ENCODE measurements at regions not wholly inside any gene's neighbourhood (a gene's known extent, or its start where the extent isn't known, plus 50 kb on each side); places are given as distances from the start of the nearest gene placed in this dataset.

DNA sequence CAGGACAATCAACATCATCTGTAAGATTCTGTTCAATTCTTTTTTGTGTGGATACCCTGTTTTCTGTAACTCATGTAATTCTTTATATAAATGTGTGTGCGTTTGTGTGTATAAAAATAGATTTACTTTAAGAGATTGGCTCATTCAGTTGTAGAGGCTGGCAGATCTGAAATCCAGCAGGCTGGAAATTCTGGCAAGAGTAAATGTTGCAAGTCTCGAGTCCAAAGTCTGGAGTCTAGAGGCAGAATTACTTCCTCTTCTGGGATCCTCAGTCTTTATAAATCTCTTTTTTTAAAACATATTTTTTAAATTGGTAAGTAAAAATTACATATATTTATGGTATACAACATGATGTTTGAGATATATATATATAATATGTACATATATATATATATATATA is 202.1 kb upstream of the TMEM161B start:
- DNase-seq (ENCODE audit: low spot score) = no peak
- peak; percentile 28 to 29 for TF ChIP-seq RAD21 (IDR thresholded peaks at IDR 0.05)
- peak; percentile 94 to 95 for TF ChIP-seq HNF4A (conservative IDR thresholded peaks at IDR 0.05)
- no peak for TF ChIP-seq FOXA2 (IDR thresholded peaks at IDR 0.05)
- TF ChIP-seq, protein P1, sequence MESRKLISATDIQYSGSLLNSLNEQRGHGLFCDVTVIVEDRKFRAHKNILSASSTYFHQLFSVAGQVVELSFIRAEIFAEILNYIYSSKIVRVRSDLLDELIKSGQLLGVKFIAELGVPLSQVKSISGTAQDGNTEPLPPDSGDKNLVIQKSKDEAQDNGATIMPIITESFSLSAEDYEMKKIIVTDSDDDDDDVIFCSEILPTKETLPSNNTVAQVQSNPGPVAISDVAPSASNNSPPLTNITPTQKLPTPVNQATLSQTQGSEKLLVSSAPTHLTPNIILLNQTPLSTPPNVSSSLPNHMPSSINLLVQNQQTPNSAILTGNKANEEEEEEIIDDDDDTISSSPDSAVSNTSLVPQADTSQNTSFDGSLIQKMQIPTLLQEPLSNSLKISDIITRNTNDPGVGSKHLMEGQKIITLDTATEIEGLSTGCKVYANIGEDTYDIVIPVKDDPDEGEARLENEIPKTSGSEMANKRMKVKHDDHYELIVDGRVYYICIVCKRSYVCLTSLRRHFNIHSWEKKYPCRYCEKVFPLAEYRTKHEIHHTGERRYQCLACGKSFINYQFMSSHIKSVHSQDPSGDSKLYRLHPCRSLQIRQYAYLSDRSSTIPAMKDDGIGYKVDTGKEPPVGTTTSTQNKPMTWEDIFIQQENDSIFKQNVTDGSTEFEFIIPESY (IDR thresholded peaks at IDR 0.05) = no peak
- no peak for TF ChIP-seq NR2F2 (IDR thresholded peaks at IDR 0.05)
- TF ChIP-seq, protein P2, sequence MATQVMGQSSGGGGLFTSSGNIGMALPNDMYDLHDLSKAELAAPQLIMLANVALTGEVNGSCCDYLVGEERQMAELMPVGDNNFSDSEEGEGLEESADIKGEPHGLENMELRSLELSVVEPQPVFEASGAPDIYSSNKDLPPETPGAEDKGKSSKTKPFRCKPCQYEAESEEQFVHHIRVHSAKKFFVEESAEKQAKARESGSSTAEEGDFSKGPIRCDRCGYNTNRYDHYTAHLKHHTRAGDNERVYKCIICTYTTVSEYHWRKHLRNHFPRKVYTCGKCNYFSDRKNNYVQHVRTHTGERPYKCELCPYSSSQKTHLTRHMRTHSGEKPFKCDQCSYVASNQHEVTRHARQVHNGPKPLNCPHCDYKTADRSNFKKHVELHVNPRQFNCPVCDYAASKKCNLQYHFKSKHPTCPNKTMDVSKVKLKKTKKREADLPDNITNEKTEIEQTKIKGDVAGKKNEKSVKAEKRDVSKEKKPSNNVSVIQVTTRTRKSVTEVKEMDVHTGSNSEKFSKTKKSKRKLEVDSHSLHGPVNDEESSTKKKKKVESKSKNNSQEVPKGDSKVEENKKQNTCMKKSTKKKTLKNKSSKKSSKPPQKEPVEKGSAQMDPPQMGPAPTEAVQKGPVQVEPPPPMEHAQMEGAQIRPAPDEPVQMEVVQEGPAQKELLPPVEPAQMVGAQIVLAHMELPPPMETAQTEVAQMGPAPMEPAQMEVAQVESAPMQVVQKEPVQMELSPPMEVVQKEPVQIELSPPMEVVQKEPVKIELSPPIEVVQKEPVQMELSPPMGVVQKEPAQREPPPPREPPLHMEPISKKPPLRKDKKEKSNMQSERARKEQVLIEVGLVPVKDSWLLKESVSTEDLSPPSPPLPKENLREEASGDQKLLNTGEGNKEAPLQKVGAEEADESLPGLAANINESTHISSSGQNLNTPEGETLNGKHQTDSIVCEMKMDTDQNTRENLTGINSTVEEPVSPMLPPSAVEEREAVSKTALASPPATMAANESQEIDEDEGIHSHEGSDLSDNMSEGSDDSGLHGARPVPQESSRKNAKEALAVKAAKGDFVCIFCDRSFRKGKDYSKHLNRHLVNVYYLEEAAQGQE (IDR thresholded peaks at IDR 0.05) = no peak
- TF ChIP-seq TAF1 (conservative IDR thresholded peaks at IDR 0.05) = no peak
- TF ChIP-seq, protein P3, sequence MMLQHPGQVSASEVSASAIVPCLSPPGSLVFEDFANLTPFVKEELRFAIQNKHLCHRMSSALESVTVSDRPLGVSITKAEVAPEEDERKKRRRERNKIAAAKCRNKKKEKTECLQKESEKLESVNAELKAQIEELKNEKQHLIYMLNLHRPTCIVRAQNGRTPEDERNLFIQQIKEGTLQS (IDR thresholded peaks at IDR 0.05) = no peak
- TF ChIP-seq, protein P4, sequence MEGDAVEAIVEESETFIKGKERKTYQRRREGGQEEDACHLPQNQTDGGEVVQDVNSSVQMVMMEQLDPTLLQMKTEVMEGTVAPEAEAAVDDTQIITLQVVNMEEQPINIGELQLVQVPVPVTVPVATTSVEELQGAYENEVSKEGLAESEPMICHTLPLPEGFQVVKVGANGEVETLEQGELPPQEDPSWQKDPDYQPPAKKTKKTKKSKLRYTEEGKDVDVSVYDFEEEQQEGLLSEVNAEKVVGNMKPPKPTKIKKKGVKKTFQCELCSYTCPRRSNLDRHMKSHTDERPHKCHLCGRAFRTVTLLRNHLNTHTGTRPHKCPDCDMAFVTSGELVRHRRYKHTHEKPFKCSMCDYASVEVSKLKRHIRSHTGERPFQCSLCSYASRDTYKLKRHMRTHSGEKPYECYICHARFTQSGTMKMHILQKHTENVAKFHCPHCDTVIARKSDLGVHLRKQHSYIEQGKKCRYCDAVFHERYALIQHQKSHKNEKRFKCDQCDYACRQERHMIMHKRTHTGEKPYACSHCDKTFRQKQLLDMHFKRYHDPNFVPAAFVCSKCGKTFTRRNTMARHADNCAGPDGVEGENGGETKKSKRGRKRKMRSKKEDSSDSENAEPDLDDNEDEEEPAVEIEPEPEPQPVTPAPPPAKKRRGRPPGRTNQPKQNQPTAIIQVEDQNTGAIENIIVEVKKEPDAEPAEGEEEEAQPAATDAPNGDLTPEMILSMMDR (IDR thresholded peaks at IDR 0.05; ENCODE audit: low read depth, low read length, missing input control) = no peak
- TF ChIP-seq YY1 (IDR thresholded peaks at IDR 0.05) = no peak
- no peak for TF ChIP-seq EGR1 (IDR thresholded peaks at IDR 0.05; ENCODE audit: low read depth in 2 of 2)
- peak; percentile 54 for TF ChIP-seq SP1 (IDR thresholded peaks at IDR 0.05)
- TF ChIP-seq FOXA1 (IDR thresholded peaks at IDR 0.05) = no peak
- peak; percentile 77 for TF ChIP-seq HNF4G (IDR thresholded peaks at IDR 0.05)
- TF ChIP-seq JUND (IDR thresholded peaks at IDR 0.05) = peak in 1 of 2 donors; percentile 52
- TF ChIP-seq, protein P5, sequence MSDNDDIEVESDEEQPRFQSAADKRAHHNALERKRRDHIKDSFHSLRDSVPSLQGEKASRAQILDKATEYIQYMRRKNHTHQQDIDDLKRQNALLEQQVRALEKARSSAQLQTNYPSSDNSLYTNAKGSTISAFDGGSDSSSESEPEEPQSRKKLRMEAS (IDR thresholded peaks at IDR 0.05) = no peak
- TF ChIP-seq GABPA (IDR thresholded peaks at IDR 0.05 in 1 of 2, conservative IDR thresholded peaks at IDR 0.05 in 1 of 2) = no peak
- TF ChIP-seq RXRA (IDR thresholded peaks at IDR 0.05) = peak in 1 of 2 donors; percentile 20
- Histone ChIP-seq H3K27ac (ENCODE audit: low read depth in 1 of 2, low read length in 2 of 2) (no peak overlapping the region), H3K4me1 (ENCODE audit: control insufficient read depth in 4 of 4, insufficient read depth in 4 of 4, low read length in 3 of 4) (peaks cover 0 to 10% (median 7%) of the 10 kb centered on the region in 4 donors), H3K27me3 (ENCODE audit: control insufficient read depth in 4 of 4, insufficient read depth in 4 of 4, low read length in 3 of 4) (no peaks in the 10 kb centered on the region), H3K36me3 (ENCODE audit: control insufficient read depth in 4 of 4, insufficient read depth in 3 of 4, low read depth in 1 of 4, low read length in 3 of 4) (no peaks in the 10 kb centered on the region), H3K9me3 (ENCODE audit: control insufficient read depth in 4 of 4, low read length in 3 of 4) (no peaks in the 10 kb centered on the region), H3K4me3 (ENCODE audit: low read depth in 1 of 3, low read length in 3 of 3) (no peak overlapping the region), H3K9ac (ENCODE audit: low read depth in 1 of 2, low read length in 2 of 2) (no peak overlapping the region)
- WGBS = 29% methylated on average over 2 of the region's 2 CpGs
